ENCODE measurements at regions not wholly inside any gene's neighbourhood (a gene's known extent, or its start where the extent isn't known, plus 50 kb on each side); places are given as distances from the start of the nearest gene placed in this dataset.

GRCh38 chr12:67211494-67211893 is 57.7 kb upstream of the CAND1 start:
- no peaks in the 10 kb centered on the region for H3K36me3 ChIP-seq
- H3K4me3 ChIP-seq, result no peak overlapping the region
- H3K27ac ChIP-seq, result no peak overlapping the region
- no peaks in the 10 kb centered on the region for H3K9me3 ChIP-seq
- no peak for TF ChIP-seq POLR2A (IDR thresholded peaks at IDR 0.05)
- TF ChIP-seq CTCF (IDR thresholded peaks at IDR 0.05), result no peak
- H3K27me3 ChIP-seq, result no peaks in the 10 kb centered on the region
- WGBS, 2 donors, result 48 to 75% methylated on average over 2 of the region's 2 CpGs
- DNase-seq, result no peak
- no peaks in the 10 kb centered on the region for H3K4me1 ChIP-seq
- intact Hi-C loops (cut with DNase I), result no loop called here

- Histone ChIP-seq H3K4me3 (no peak overlapping the region), H3K27ac (no peak overlapping the region), H3K36me3 (no peaks in the 10 kb centered on the region), H3K4me1 (no peaks in the 10 kb centered on the region), H3K27me3 (no peaks in the 10 kb centered on the region), H3K9me3 (no peaks in the 10 kb centered on the region)
- DNase-seq, result no peak
- intact Hi-C loops (cut with DNase I), result no loop called here
- 74 to 78% methylated on average over 6 of the region's 6 CpGs for WGBS, 2 donors
- TF ChIP-seq CTCF (IDR thresholded peaks at IDR 0.05) (no peak), POLR2A (IDR thresholded peaks at IDR 0.05) (no peak)
Observed at GRCh38 chr12:67217647-67218046, 51.5 kb upstream of the CAND1 start.

Small RNA genes in the stretch of these regions (small RNA-seq; reads per million reads assigned to genes)
- 0 reads per million in 4 donors for gene AC073530.2
